ENCODE measurements at regions not wholly inside any gene's neighbourhood (a gene's known extent, or its start where the extent isn't known, plus 50 kb on each side); places are given as distances from the start of the nearest gene placed in this dataset.

- DNase-seq (ENCODE audit: low read depth, low spot score): no peak
These were observed 462.8 kb downstream of the TUSC7 start for GRCh38 chr3:117172426-117172825.

GRCh38 chr3:117181222-117181621 is 471.6 kb downstream of the TUSC7 start:
- no peak for DNase-seq (ENCODE audit: low read depth, low spot score)

GRCh38 chr3:117184574-117184973 is 475.0 kb downstream of the TUSC7 start:
- DNase-seq (ENCODE audit: low read depth, low spot score): no peak

- no peak for DNase-seq (ENCODE audit: low read depth, low spot score)
These were observed 481.7 kb downstream of the TUSC7 start for GRCh38 chr3:117191245-117191644.

- DNase-seq (ENCODE audit: low read depth, low spot score): no peak
These were observed 483.3 kb downstream of the TUSC7 start for GRCh38 chr3:117192888-117193287.

- DNase-seq (ENCODE audit: low read depth, low spot score): no peak
These were observed 483.8 kb downstream of the TUSC7 start for GRCh38 chr3:117193390-117193789.

- no peak for DNase-seq (ENCODE audit: low read depth, low spot score)
These were observed 485.5 kb downstream of the TUSC7 start for GRCh38 chr3:117195034-117195433.

GRCh38 chr3:117200962-117201361 is 491.4 kb downstream of the TUSC7 start:
- no peak for DNase-seq (ENCODE audit: low read depth, low spot score)

- no peak for DNase-seq (ENCODE audit: low read depth, low spot score)
These were observed 492.6 kb downstream of the TUSC7 start for GRCh38 chr3:117201901-117202774.

GRCh38 chr3:117217355-117217754 is 507.8 kb downstream of the TUSC7 start:
- DNase-seq (ENCODE audit: low read depth, low spot score): no peak

GRCh38 chr3:117217760-117218316 is 508.3 kb downstream of the TUSC7 start:
- no peak for DNase-seq (ENCODE audit: low read depth, low spot score)

GRCh38 chr3:117218641-117219048 is 509.1 kb downstream of the TUSC7 start:
- DNase-seq (ENCODE audit: low read depth, low spot score): no peak

- no peak for DNase-seq (ENCODE audit: low read depth, low spot score)
These were observed 509.7 kb downstream of the TUSC7 start for GRCh38 chr3:117219296-117219695.

- no peak for DNase-seq (ENCODE audit: low read depth, low spot score)
These were observed 517.4 kb downstream of the TUSC7 start for GRCh38 chr3:117226932-117227331.

GRCh38 chr3:117228466-117228865 is 518.9 kb downstream of the TUSC7 start:
- DNase-seq (ENCODE audit: low read depth, low spot score): no peak

GRCh38 chr3:117230924-117231323 is 521.3 kb downstream of the TUSC7 start:
- no peak for DNase-seq (ENCODE audit: low read depth, low spot score)

- DNase-seq (ENCODE audit: low read depth, low spot score): no peak
These were observed 524.8 kb downstream of the TUSC7 start for GRCh38 chr3:117234331-117234730.

- no peak for DNase-seq (ENCODE audit: low read depth, low spot score)
These were observed 525.7 kb downstream of the TUSC7 start for GRCh38 chr3:117235304-117235703.

GRCh38 chr3:117238806-117239205 is 529.2 kb downstream of the TUSC7 start:
- no peak for DNase-seq (ENCODE audit: low read depth, low spot score)

- no peak for DNase-seq (ENCODE audit: low read depth, low spot score)
These were observed 534.1 kb downstream of the TUSC7 start for GRCh38 chr3:117243657-117244056.

- no peak for DNase-seq (ENCODE audit: low read depth, low spot score)
These were observed 537.4 kb downstream of the TUSC7 start for GRCh38 chr3:117246771-117247555.

GRCh38 chr3:117248153-117248552 is 538.6 kb downstream of the TUSC7 start:
- DNase-seq (ENCODE audit: low read depth, low spot score): no peak

Data from brain pericyte (primary cell).